ENCODE measurements at regions not wholly inside any gene's neighbourhood (a gene's known extent, or its start where the extent isn't known, plus 50 kb on each side); places are given as distances from the start of the nearest gene placed in this dataset.

GRCh38 chr13:111584870-111585269 is 264.4 kb downstream of the TEX29 start:
- no peak for TF ChIP-seq CTCF (IDR thresholded peaks at IDR 0.05)

GRCh38 chr13:111586291-111586690 is 265.8 kb downstream of the TEX29 start:
- Histone ChIP-seq H3K27ac (ENCODE audit: low read depth in 1 of 2, low read length in 2 of 2) (no peak overlapping the region), H4K20me1 (ENCODE audit: insufficient read depth, low read length) (no peaks in the 10 kb centered on the region), H3K4me1 (ENCODE audit: control insufficient read depth in 1 of 2, insufficient read depth in 2 of 2, low read length in 2 of 2) (no peaks in the 10 kb centered on the region), H3K4me3 (replicated peaks in 1 of 3; ENCODE audit: low read depth in 2 of 3, low read length in 3 of 3) (no peak overlapping the region), H3K9ac (ENCODE audit: insufficient read depth, low read length, poor library complexity, severe bottlenecking) (no peak overlapping the region), H3K36me3 (replicated peaks in 1 of 2; ENCODE audit: control insufficient read depth in 1 of 2, insufficient read depth in 2 of 2, low read length in 2 of 2) (no peaks in the 10 kb centered on the region), H3K27me3 (ENCODE audit: control insufficient read depth in 2 of 2, insufficient read depth in 2 of 2, low read length in 2 of 2) (no peaks in the 10 kb centered on the region), H2AFZ (ENCODE audit: insufficient read depth, low read depth, low read length, poor library complexity, severe bottlenecking) (no peak overlapping the region), H3K9me3 (replicated peaks in 1 of 2; ENCODE audit: control insufficient read depth in 1 of 2, insufficient read depth in 1 of 2, low read length in 2 of 2) (peaks cover 4 to 7% of the 10 kb centered on the region in 2 donors), H3K79me2 (ENCODE audit: insufficient read depth, low read length) (no peaks in the 10 kb centered on the region), H3K4me2 (replicated peaks; ENCODE audit: extremely low read depth, low read length, poor library complexity, severe bottlenecking) (no peak overlapping the region)
- Mint-ChIP-seq H3K4me1 (no peaks in the 10 kb centered on the region), H3K4me3 (no peak overlapping the region), H3K36me3 (no peaks in the 10 kb centered on the region), H3K27ac (no peak overlapping the region), H3K9me3 (peaks cover 10 to 17% (median 12%) of the 10 kb centered on the region in 7 donors), H3K27me3 (ENCODE audit: low read depth in 3 of 3) (peaks cover 0 to 4% (median 2%) of the 10 kb centered on the region in 3 donors)
- WGBS (ENCODE audit: insufficient coverage), result 93% methylated on average over 27 of the region's 27 CpGs
- TF ChIP-seq CTCF (IDR thresholded peaks at IDR 0.05), result no peak
- intact Hi-C loops (cut with micrococcal nuclease), result no loop called here
- no peak for DNase-seq

More at GRCh38 chr13:111584870-111585269, 264.4 kb downstream of the TEX29 start:
- Histone ChIP-seq H3K4me1 (ENCODE audit: control insufficient read depth in 1 of 2, insufficient read depth in 2 of 2, low read length in 2 of 2) (no peaks in the 10 kb centered on the region), H3K27me3 (ENCODE audit: control insufficient read depth in 2 of 2, insufficient read depth in 2 of 2, low read length in 2 of 2) (no peaks in the 10 kb centered on the region), H3K79me2 (ENCODE audit: insufficient read depth, low read length) (no peaks in the 10 kb centered on the region), H3K9ac (ENCODE audit: insufficient read depth, low read length, poor library complexity, severe bottlenecking) (no peak overlapping the region), H2AFZ (ENCODE audit: insufficient read depth, low read depth, low read length, poor library complexity, severe bottlenecking) (no peak overlapping the region), H3K36me3 (replicated peaks in 1 of 2; ENCODE audit: control insufficient read depth in 1 of 2, insufficient read depth in 2 of 2, low read length in 2 of 2) (no peaks in the 10 kb centered on the region), H3K27ac (ENCODE audit: low read depth in 1 of 2, low read length in 2 of 2) (no peak overlapping the region), H3K4me3 (replicated peaks in 1 of 3; ENCODE audit: low read depth in 2 of 3, low read length in 3 of 3) (no peak overlapping the region), H3K9me3 (replicated peaks in 1 of 2; ENCODE audit: control insufficient read depth in 1 of 2, insufficient read depth in 1 of 2, low read length in 2 of 2) (peaks cover 4 to 13% of the 10 kb centered on the region in 2 donors), H3K4me2 (replicated peaks; ENCODE audit: extremely low read depth, low read length, poor library complexity, severe bottlenecking) (no peak overlapping the region), H4K20me1 (ENCODE audit: insufficient read depth, low read length) (no peaks in the 10 kb centered on the region)
- WGBS (ENCODE audit: insufficient coverage), result 79% methylated on average over 9 of the region's 13 CpGs
- no peak overlapping the region for H3K27ac Mint-ChIP-seq
- no peak for DNase-seq
- peaks cover 4 to 21% (median 11%) of the 10 kb centered on the region in 7 donors for H3K9me3 Mint-ChIP-seq
- intact Hi-C loops (cut with micrococcal nuclease), result no loop called here
- H3K27me3 Mint-ChIP-seq (ENCODE audit: low read depth in 3 of 3), result peaks cover 0 to 4% (median 4%) of the 10 kb centered on the region in 3 donors
- no peaks in the 10 kb centered on the region for H3K36me3 Mint-ChIP-seq
- H3K4me3 Mint-ChIP-seq, result no peak overlapping the region
- no peaks in the 10 kb centered on the region for H3K4me1 Mint-ChIP-seq

Measured in CD14-positive monocyte (primary cell).